ENCODE measurements at regions not wholly inside any gene's neighbourhood (a gene's known extent, or its start where the extent isn't known, plus 50 kb on each side); places are given as distances from the start of the nearest gene placed in this dataset.

DNA sequence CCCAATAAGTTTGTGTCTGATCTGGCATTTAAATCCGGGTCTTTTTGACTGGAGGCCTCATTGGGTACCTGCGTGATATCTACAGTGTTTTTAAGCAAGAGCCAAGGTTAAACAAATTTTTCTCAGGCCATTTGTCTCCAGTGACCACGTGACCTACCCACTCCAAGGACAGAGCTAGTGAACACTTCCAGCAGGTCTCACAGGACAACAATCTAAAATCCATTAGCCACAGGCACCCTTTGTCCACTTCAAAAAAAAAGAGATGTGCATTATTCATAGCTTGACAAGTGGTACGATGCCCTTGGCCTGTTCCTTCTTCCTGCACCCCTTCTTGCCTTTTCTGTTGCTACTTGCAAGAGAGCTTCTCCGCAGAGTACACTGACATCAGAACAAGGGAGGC, 109.6 kb upstream of the GSC start:
- intact Hi-C loops (cut with micrococcal nuclease; ENCODE audit: unreplicated experiment): no loop called here
- Histone ChIP-seq H3K4me1 (ENCODE audit: insufficient read depth, low read length, poor library complexity, severe bottlenecking) (no peaks in the 10 kb centered on the region), H3K79me2 (ENCODE audit: insufficient read depth, low read depth, low read length) (no peaks in the 10 kb centered on the region), H3K36me3 (ENCODE audit: insufficient read depth, low read length) (no peaks in the 10 kb centered on the region), H3K4me2 (ENCODE audit: low read length) (no peak overlapping the region), H3K4me3 (ENCODE audit: low read depth, low read length, poor library complexity, severe bottlenecking) (no peak overlapping the region), H3K9me3 (ENCODE audit: low read length) (no peaks in the 10 kb centered on the region), H4K20me1 (ENCODE audit: insufficient read depth, low read length) (no peaks in the 10 kb centered on the region), H3K27ac (ENCODE audit: low read depth, low read length, poor library complexity, severe bottlenecking) (no peak overlapping the region), H2AFZ (ENCODE audit: low read length) (no peak overlapping the region), H3K9me2 (ENCODE audit: insufficient read depth, low read length) (no peaks in the 10 kb centered on the region)
- BruUV-seq (replicated peaks): no TSS peak
- ChIA-PET POLR2A (interaction anchor here (0.6 kb wide), 2 partner anchors 14 to 1628 kb away, joined by 4 read pairs; no protein-coding TSS in a partner anchor), CTCF (ENCODE audit: unreplicated experiment) (no interaction called here)
- no peak for TF ChIP-seq EZH2phosphoT487 (IDR thresholded peaks at IDR 0.05; ENCODE audit: borderline replicate concordance, low read depth, low read length)
- TF ChIP-seq, protein P1, sequence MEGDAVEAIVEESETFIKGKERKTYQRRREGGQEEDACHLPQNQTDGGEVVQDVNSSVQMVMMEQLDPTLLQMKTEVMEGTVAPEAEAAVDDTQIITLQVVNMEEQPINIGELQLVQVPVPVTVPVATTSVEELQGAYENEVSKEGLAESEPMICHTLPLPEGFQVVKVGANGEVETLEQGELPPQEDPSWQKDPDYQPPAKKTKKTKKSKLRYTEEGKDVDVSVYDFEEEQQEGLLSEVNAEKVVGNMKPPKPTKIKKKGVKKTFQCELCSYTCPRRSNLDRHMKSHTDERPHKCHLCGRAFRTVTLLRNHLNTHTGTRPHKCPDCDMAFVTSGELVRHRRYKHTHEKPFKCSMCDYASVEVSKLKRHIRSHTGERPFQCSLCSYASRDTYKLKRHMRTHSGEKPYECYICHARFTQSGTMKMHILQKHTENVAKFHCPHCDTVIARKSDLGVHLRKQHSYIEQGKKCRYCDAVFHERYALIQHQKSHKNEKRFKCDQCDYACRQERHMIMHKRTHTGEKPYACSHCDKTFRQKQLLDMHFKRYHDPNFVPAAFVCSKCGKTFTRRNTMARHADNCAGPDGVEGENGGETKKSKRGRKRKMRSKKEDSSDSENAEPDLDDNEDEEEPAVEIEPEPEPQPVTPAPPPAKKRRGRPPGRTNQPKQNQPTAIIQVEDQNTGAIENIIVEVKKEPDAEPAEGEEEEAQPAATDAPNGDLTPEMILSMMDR (conservative IDR thresholded peaks at IDR 0.05; ENCODE audit: low read length): no peak
- DNase-seq (ENCODE audit: low spot score): no peak

DNA sequence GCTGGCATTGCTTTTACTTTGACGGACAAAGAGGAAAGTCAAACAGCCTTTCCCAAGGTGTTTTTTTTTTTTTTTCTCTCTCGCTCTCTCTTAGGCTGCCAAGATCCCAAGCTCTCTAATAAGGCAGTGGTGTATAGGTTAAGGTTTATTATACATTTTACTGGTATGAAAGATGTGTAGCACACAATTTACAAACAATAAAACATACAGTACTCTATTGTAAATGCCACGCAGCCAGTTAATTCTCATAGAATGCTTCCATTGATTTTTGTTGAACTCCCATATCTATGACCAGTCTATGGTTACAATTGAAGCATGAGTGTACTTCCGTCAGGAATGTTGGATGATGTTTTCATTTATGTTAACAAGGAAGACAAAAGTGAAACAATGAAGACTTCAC, 106.4 kb upstream of the GSC start:
- Histone ChIP-seq H2AFZ (ENCODE audit: low read length) (no peak overlapping the region), H3K4me1 (ENCODE audit: insufficient read depth, low read length, poor library complexity, severe bottlenecking) (no peaks in the 10 kb centered on the region), H3K9me2 (ENCODE audit: insufficient read depth, low read length) (no peaks in the 10 kb centered on the region), H3K4me3 (ENCODE audit: low read depth, low read length, poor library complexity, severe bottlenecking) (no peak overlapping the region), H3K36me3 (ENCODE audit: insufficient read depth, low read length) (no peaks in the 10 kb centered on the region), H3K27ac (ENCODE audit: low read depth, low read length, poor library complexity, severe bottlenecking) (no peak overlapping the region), H3K9me3 (ENCODE audit: low read length) (no peaks in the 10 kb centered on the region), H4K20me1 (ENCODE audit: insufficient read depth, low read length) (no peaks in the 10 kb centered on the region), H3K4me2 (ENCODE audit: low read length) (no peak overlapping the region), H3K79me2 (ENCODE audit: insufficient read depth, low read depth, low read length) (no peaks in the 10 kb centered on the region)
- BruUV-seq (replicated peaks): no TSS peak
- ChIA-PET CTCF (ENCODE audit: unreplicated experiment) (no interaction called here), POLR2A (no interaction called here)
- DNase-seq (ENCODE audit: low spot score): no peak
- TF ChIP-seq, protein P1 (conservative IDR thresholded peaks at IDR 0.05; ENCODE audit: low read length): no peak
- no peak for TF ChIP-seq EZH2phosphoT487 (IDR thresholded peaks at IDR 0.05; ENCODE audit: borderline replicate concordance, low read depth, low read length)
- intact Hi-C loops (cut with micrococcal nuclease; ENCODE audit: unreplicated experiment): no loop called here

DNA sequence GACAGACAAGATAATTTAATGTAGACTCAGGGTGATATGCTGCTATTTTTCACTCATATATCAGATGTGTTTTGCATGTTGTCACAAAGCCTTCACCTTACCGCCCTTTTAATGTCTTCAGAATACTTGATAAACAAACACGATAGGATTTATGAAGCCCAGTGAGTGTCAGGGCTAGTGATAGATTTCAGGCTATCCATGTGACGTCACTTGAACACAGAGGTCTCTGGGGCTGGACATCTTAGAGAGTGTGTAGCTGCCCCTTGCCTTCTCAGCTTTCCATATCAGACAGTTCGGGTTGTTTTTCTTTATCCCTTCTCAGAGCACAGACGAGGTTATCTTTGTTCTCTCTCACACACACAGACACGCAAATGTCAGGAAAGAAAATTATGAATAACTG, 105.3 kb upstream of the GSC start:
- no peak overlapping the region for H3K4me2 ChIP-seq (ENCODE audit: low read length)
- no TSS peak for BruUV-seq (replicated peaks)
- H3K9me3 ChIP-seq (ENCODE audit: low read length): no peaks in the 10 kb centered on the region
- H3K4me1 ChIP-seq (ENCODE audit: insufficient read depth, low read length, poor library complexity, severe bottlenecking): no peaks in the 10 kb centered on the region
- DNase-seq (ENCODE audit: low spot score): no peak
- POLR2A ChIA-PET: no interaction called here
- H3K79me2 ChIP-seq (ENCODE audit: insufficient read depth, low read depth, low read length): no peaks in the 10 kb centered on the region
- no peak overlapping the region for H2AFZ ChIP-seq (ENCODE audit: low read length)
- intact Hi-C loops (cut with micrococcal nuclease; ENCODE audit: unreplicated experiment): no loop called here
- no peak overlapping the region for H3K4me3 ChIP-seq (ENCODE audit: low read depth, low read length, poor library complexity, severe bottlenecking)
- no peak overlapping the region for H3K27ac ChIP-seq (ENCODE audit: low read depth, low read length, poor library complexity, severe bottlenecking)
- H3K36me3 ChIP-seq (ENCODE audit: insufficient read depth, low read length): no peaks in the 10 kb centered on the region
- H3K9me2 ChIP-seq (ENCODE audit: insufficient read depth, low read length): no peaks in the 10 kb centered on the region
- TF ChIP-seq, protein P1 (conservative IDR thresholded peaks at IDR 0.05; ENCODE audit: low read length): no peak
- TF ChIP-seq EZH2phosphoT487 (IDR thresholded peaks at IDR 0.05; ENCODE audit: borderline replicate concordance, low read depth, low read length): no peak
- H4K20me1 ChIP-seq (ENCODE audit: insufficient read depth, low read length): no peaks in the 10 kb centered on the region
- CTCF ChIA-PET (ENCODE audit: unreplicated experiment): no interaction called here

Measured in OCI-LY7 (cell line).